GM12878 (cell line): ENCODE measurements at regions not wholly inside any gene's neighbourhood (a gene's known extent, or its start where the extent isn't known, plus 50 kb on each side); places are given as distances from the start of the nearest gene placed in this dataset.
"Not testable (repeated sequence)": the region's sequence is repeated elsewhere in the genome, so short reads cannot be mapped to it uniquely, and the experiment has no call there.

Source experiments
- ATAC-seq: fragments of 200-7000 bp; cut with Tn5 transposase; 3 replicates; pipeline ENCODE4 v1.9.1; 2020; ENCODE audit warnings: mild to moderate bottlenecking, moderate library complexity
- BruUV-seq: library from RNA; stranded (reverse); fragments of 400-500 nt; replicated peaks from 2 replicates; lab custom pipeline; 2021; lab: Mats Ljungman, UMichigan
- CTCF ChIA-PET: fragments of 300-600 bp; sonication (Branson Sonifier 250); formaldehyde crosslinking; extraction: SDS; loops from one replicate; lab custom pipeline; 2021; ENCODE audit warnings: inconsistent platforms; lab: Yijun Ruan, JAX
- POLR2A ChIA-PET: fragments of 350-600 bp; formaldehyde crosslinking; extraction: SDS; loops from one replicate; lab custom pipeline; 2021; ENCODE audit warnings: inconsistent platforms; lab: Charles Lee
- RAD21 ChIA-PET: fragments of 300-600 bp; sonication (Branson Sonifier 250); formaldehyde crosslinking; loops from one replicate; lab custom pipeline; 2023; ENCODE audit warnings: antibody characterized with exemption; ENCODE audit not compliant: unreplicated experiment; lab: Charles Lee
- SMC1A ChIA-PET: fragments of 300-600 bp; sonication (Branson Sonifier 250); formaldehyde crosslinking; loops from one replicate; lab custom pipeline; 2023; ENCODE audit not compliant: unreplicated experiment, uncharacterized antibody; lab: Charles Lee
- DNase-seq: peaks from one replicate; pipeline ENCODE4 v3.0.0-alpha.2; 2011; ENCODE audit warnings: low read depth, low spot score
- FAIRE-seq: peaks from 3 replicates; lab custom pipeline; 2011; peaks lifted over from hg19 to GRCh38; lab: Jason Lieb, UNC
- H2AFZ ChIP-seq: 2 replicates; pipeline ENCODE4 v1.6.0; 2011; ENCODE audit warnings: low read depth, low read length, control low read depth; ENCODE audit not compliant: control insufficient read depth
- H3K27ac ChIP-seq: 2 replicates; pipeline ENCODE4 v1.5.1; 2011; ENCODE audit warnings: control low read depth; ENCODE audit not compliant: control insufficient read depth, insufficient read depth
- H3K27me3 ChIP-seq, 2 experiments: replicated peaks in 1 of 2; 2 replicates each; pipeline versions ENCODE4 v1.6.0 to v1.6.1; 2011; ENCODE audit warnings: low read length in 1 of 2; ENCODE audit not compliant: control insufficient read depth in 2 of 2, insufficient read depth in 2 of 2
- H3K36me3 ChIP-seq, 2 experiments: 2 replicates each; pipeline ENCODE4 v1.5.1; 2011; ENCODE audit warnings: low read length in 1 of 2; ENCODE audit not compliant: control insufficient read depth in 2 of 2, insufficient read depth in 2 of 2
- H3K4me1 ChIP-seq: 2 replicates; pipeline ENCODE4 v1.6.1; 2011; ENCODE audit warnings: mild to moderate bottlenecking, low read length, moderate library complexity, mixed read lengths; ENCODE audit not compliant: control insufficient read depth, insufficient read depth
- H3K4me2 ChIP-seq: 2 replicates; pipeline ENCODE4 v1.6.0; 2011; ENCODE audit warnings: control low read depth; ENCODE audit not compliant: control insufficient read depth, insufficient read depth
- H3K4me3 ChIP-seq: fragments of 200-600 bp; sonication (generic); 2 replicates; pipeline ENCODE4 v1.5.1; 2016
- H3K79me2 ChIP-seq: 2 replicates; pipeline ENCODE4 v1.6.0; 2011; ENCODE audit warnings: low read length; ENCODE audit not compliant: control insufficient read depth, insufficient read depth
- H3K9ac ChIP-seq: 2 replicates; pipeline ENCODE4 v1.8.0; 2011; ENCODE audit warnings: low read length, control low read depth, mixed read lengths; ENCODE audit not compliant: control insufficient read depth, insufficient read depth
- H3K9me3 ChIP-seq: replicated peaks from 3 replicates; pipeline ENCODE4 v1.5.1; 2011; ENCODE audit warnings: mild to moderate bottlenecking, low read length; ENCODE audit not compliant: control insufficient read depth, insufficient read depth
- H4K20me1 ChIP-seq: 2 replicates; pipeline ENCODE4 v1.6.0; 2011; ENCODE audit not compliant: control insufficient read depth, insufficient read depth
- ASH2L ChIP-seq: fragments of 300-600, 200-600 bp; sonication (generic); IDR thresholded peaks from 2 replicates; pipeline ENCODE4 v1.6.1; 2017; ENCODE audit warnings: low read depth, mild to moderate bottlenecking, borderline replicate concordance
- ATF7 ChIP-seq: fragments of 450-650 bp; IDR thresholded peaks from 2 replicates; pipeline ENCODE4 v1.6.1; 2016; ENCODE audit warnings: low read depth, mild to moderate bottlenecking
- RCOR1 ChIP-seq: conservative IDR thresholded peaks from 2 replicates; pipeline ENCODE4 v1.6.1; 2012; ENCODE audit warnings: low read depth, low read length, improper control_type of control experiment
- SUZ12 ChIP-seq: fragments of 200-600 bp; sonication (generic); IDR thresholded peaks from one replicate; pipeline ENCODE4 v1.6.1; 2018; ENCODE audit warnings: antibody characterized with exemption, mild to moderate bottlenecking; ENCODE audit not compliant: unreplicated experiment
- YY1 ChIP-seq: IDR thresholded peaks from 2 replicates; pipeline ENCODE4 v1.6.1; 2011; ENCODE audit warnings: low read depth, mild to moderate bottlenecking, low read length
- ZNF687 ChIP-seq: fragments of 450-650 bp; IDR thresholded peaks from 2 replicates; pipeline ENCODE4 v1.6.1; 2017; ENCODE audit warnings: mild to moderate bottlenecking, moderate library complexity
- WGBS: methylation state at CpG from one replicate; pipeline ENCODE4 v1.1.6; 2016; ENCODE audit warnings: low lambda C conversion rate; ENCODE audit not compliant: insufficient replicate concordance, insufficient coverage; ENCODE audit errors: missing lambda C conversion rate; 5-methylcytosine and 5-hydroxymethylcytosine counted together
- in situ Hi-C: fragments of 300-500 bp; cut with MboI; formaldehyde crosslinking; loops from 9 replicates; pipeline ENCODE4 v1.14.3; 2018; ENCODE audit warnings: mixed read lengths
- intact Hi-C: fragments of 100-400 bp; cut with micrococcal nuclease; formaldehyde crosslinking; loops from one replicate; pipeline ENCODE4 v1.14.2; 2022; ENCODE audit not compliant: unreplicated experiment
- TF ChIP-seq, protein P1 (sequence below): fragments of 450-650 bp; IDR thresholded peaks from 2 replicates; pipeline ENCODE4 v1.6.1; 2017; ENCODE audit warnings: antibody characterized with exemption, mild to moderate bottlenecking, moderate library complexity
- TF ChIP-seq, protein P2 (sequence below): fragments of 450-650 bp; IDR thresholded peaks from 2 replicates; pipeline ENCODE4 v1.6.1; 2018; ENCODE audit warnings: mild to moderate bottlenecking, low read depth, moderate library complexity; ENCODE audit not compliant: partially characterized antibody

DNA sequence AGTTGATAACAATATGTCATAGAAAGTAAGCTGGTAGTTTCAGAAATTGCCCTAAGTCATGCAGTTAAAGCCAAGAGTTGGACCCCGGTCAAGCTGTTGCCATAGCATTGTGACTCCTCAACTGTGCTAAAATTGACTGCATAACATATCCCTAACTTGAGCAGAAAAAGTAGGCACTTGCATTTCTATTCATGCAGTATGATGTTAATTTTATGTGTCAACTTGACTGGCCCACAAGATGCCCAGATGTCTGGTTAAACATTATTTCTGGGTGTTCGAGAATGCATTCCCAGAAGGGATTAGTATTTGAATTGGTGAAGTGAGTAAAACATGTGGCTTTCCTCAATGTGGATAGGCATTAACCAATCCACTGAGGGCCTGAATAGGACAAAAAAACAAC lies 136.4 kb downstream of the GPR63 start (continued):
- TF ChIP-seq ZNF687 (no peak), SUZ12 (no peak), RCOR1 (no peak), ATF7 (no peak), ASH2L (no peak), YY1 (no peak)
- TF ChIP-seq, protein P1, sequence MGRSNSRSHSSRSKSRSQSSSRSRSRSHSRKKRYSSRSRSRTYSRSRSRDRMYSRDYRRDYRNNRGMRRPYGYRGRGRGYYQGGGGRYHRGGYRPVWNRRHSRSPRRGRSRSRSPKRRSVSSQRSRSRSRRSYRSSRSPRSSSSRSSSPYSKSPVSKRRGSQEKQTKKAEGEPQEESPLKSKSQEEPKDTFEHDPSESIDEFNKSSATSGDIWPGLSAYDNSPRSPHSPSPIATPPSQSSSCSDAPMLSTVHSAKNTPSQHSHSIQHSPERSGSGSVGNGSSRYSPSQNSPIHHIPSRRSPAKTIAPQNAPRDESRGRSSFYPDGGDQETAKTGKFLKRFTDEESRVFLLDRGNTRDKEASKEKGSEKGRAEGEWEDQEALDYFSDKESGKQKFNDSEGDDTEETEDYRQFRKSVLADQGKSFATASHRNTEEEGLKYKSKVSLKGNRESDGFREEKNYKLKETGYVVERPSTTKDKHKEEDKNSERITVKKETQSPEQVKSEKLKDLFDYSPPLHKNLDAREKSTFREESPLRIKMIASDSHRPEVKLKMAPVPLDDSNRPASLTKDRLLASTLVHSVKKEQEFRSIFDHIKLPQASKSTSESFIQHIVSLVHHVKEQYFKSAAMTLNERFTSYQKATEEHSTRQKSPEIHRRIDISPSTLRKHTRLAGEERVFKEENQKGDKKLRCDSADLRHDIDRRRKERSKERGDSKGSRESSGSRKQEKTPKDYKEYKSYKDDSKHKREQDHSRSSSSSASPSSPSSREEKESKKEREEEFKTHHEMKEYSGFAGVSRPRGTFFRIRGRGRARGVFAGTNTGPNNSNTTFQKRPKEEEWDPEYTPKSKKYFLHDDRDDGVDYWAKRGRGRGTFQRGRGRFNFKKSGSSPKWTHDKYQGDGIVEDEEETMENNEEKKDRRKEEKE, result no peak
- TF ChIP-seq, protein P2, sequence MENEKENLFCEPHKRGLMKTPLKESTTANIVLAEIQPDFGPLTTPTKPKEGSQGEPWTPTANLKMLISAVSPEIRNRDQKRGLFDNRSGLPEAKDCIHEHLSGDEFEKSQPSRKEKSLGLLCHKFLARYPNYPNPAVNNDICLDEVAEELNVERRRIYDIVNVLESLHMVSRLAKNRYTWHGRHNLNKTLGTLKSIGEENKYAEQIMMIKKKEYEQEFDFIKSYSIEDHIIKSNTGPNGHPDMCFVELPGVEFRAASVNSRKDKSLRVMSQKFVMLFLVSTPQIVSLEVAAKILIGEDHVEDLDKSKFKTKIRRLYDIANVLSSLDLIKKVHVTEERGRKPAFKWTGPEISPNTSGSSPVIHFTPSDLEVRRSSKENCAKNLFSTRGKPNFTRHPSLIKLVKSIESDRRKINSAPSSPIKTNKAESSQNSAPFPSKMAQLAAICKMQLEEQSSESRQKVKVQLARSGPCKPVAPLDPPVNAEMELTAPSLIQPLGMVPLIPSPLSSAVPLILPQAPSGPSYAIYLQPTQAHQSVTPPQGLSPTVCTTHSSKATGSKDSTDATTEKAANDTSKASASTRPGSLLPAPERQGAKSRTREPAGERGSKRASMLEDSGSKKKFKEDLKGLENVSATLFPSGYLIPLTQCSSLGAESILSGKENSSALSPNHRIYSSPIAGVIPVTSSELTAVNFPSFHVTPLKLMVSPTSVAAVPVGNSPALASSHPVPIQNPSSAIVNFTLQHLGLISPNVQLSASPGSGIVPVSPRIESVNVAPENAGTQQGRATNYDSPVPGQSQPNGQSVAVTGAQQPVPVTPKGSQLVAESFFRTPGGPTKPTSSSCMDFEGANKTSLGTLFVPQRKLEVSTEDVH, result no peak

GRCh38 chr6:96694429-96694828 lies 131.5 kb downstream of the FHL5 start:
- H3K27ac ChIP-seq, H3K9ac ChIP-seq, CTCF ChIA-PET, H4K20me1 ChIP-seq, DNase-seq, intact Hi-C loops, ATAC-seq, H3K27me3 ChIP-seq, POLR2A ChIA-PET, FAIRE-seq, H3K4me1 ChIP-seq, H2AFZ ChIP-seq, H3K4me2 ChIP-seq, H3K36me3 ChIP-seq, H3K79me2 ChIP-seq, in situ Hi-C loops, BruUV-seq, H3K4me3 ChIP-seq, H3K9me3 ChIP-seq, RAD21 ChIA-PET: not testable (repeated sequence)
- WGBS, result 0% methylated on average over 3 of the region's 3 CpGs
- SMC1A ChIA-PET, result interaction anchor here (1.0 to 1.5 kb wide), 2 partner anchors 41 to 200 kb away, joined by 3 read pairs; no protein-coding TSS in a partner anchor
